HG03060 (cell line): ENCODE measurements at regions not wholly inside any gene's neighbourhood (a gene's known extent, or its start where the extent isn't known, plus 50 kb on each side); places are given as distances from the start of the nearest gene placed in this dataset.
A peak's percentile ranks its signal among the peaks of the same experiment; 100 is the strongest.

Source experiments
- ATAC-seq: cut with Tn5 transposase; IDR thresholded peaks from one replicate; pipeline ENCODE4 v1.9.1; 2021; ENCODE audit warnings: low read depth, moderate number of reproducible peaks; ENCODE audit not compliant: unreplicated experiment

DNA sequence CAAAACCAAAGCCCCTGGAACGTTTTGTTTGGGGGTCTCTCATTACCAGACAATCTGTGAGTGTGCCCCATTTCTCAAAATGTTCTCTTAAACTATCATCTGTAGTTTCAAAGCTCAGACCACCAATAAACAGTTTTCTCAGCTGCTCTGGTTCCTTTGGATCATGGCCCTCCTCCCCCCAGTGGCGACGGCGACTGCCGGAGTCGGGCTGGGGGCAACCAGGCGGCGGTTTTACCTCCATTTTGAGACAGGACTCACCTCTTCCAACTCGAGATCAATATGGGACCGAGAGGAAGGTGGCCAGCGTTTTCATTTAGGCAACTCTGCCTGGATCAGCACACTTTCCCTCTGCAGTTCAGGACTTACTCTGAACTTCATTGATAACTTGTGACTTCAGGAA is 141.5 kb upstream of the ZNF32 start:
- no peak for ATAC-seq

DNA sequence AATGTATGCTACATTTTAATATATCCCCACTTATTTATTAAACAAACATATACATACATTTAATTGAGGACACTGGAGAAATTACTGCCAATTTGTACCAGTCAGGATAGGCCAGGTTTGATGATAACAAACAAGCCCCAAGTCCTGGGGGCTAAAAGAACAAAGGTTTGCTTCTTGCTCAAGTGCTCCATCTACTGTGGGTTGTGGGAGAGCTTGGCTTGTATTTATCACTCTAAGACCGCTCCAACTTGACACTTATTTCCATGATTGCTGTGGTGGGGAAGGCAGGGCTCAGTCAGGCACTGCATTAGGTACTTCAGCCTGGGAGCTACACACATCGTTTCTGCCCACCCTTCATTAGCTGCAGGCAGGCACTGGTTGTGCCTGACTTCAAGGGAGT is 136.6 kb upstream of the ZNF32 start:
- no peak for ATAC-seq

- ATAC-seq, result no peak
These were observed 134.1 kb upstream of the ZNF32 start for GRCh38 chr10:43782814-43783213.

DNA sequence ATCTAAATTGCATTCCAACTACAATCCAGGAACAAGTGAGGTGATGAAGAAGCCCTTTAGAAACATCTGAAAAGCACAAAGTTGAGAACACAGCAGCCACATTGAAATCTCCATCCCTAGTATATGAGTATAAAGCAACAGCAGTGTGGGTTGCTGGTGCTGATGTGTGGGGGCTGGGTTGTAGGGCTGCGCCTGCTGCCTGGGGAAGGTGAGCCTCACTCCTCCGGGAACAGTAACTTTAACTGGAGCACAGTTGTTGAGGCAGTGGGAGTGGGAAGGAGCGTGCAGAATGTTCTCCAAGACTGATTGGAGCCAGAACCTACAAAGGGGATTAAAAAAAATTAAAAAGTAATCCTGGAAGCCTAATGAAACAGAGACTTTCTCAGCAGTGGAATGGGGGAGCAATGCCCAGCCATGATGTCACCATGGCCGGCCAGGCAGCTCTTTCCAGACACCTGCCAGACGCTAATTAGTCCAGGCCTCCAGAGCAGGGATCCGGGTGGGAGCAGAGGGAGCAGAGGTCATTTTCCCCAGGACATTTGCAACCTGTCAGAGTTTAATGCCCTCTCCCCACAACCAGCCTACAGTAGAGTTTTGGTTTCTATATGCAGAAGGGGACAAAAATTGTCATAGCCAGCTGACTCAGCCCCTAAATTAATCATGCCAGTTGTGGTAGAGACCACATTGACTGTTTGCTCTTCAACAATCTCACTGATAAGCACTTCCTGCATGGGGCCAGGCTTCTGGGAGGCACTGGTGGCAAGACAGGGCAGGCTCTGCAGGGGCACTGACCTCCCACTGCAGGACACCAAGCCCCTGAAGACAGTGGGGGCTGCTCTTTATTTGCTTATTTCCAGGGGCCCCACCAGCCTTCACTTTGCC is 133.0 kb upstream of the ZNF32 start:
- peak; percentile 70 for ATAC-seq

GRCh38 chr10:43778571-43778970 is 129.9 kb upstream of the ZNF32 start:
- no peak for ATAC-seq

DNA sequence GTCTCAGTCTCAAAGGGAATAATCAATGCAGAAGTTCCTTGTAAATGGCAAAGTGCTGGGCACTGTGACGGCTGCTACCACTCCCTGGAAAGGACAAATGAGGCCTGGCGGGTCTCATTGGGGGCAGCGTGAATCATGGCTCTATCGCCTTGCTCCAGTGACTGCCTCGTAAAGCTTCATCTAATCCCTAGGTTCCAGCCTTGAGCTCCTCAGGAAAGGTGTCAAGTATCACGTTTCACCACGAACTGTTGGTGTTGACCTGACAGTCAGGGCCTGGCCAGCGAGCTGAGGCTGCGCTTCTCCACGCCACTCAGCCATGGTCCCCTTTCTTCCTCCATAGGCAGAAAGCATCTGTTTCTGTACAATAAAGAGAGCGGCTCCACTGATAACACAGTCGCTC is 126.7 kb upstream of the ZNF32 start:
- no peak for ATAC-seq

DNA sequence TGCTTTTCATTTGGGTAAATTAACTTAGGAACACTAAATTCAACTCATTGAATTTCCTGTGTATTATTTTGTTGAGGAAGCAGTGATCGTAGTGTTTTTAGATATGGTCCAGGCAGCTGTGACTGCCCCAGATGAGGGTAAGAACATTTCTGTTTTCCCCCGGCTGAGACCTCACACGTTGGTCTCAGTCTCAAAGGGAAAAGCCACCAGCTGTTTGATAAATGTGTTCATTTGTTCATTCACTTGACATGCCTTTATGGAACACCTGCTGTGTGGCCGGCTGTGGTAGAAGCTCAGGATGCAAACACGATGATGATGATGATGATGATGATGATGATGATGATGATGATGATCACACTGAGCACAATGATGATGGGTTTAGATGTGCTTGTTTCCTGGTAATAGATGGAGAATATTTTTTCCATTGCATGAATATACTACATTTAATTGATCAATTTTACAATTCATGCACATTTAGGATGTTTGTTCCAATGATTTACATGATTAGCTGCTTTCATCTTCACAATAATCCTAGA is 125.6 kb upstream of the ZNF32 start:
- ATAC-seq, result no peak

GRCh38 chr10:43773736-43774135 is 125.1 kb upstream of the ZNF32 start:
- ATAC-seq, result no peak

DNA sequence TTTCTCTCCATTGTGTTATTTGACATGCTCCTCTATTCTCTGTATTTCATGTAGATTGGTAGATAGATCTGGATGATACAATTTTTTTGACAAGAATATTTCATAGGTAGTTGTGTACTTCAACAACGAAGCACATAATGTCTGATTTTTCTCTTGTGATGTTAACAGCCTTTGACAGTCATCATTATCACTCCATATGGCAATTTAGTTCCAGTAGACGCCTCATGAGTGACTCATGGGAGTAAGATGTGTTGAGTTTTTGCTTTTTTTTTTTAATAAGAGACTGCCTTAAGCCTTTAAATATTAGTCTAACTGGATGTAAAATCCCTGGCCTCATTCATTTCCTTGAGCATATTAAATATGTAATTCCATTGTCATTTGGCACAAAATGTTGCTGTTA is 123.5 kb upstream of the ZNF32 start:
- ATAC-seq, result no peak

- ATAC-seq, result no peak
These were observed 123.0 kb upstream of the ZNF32 start for GRCh38 chr10:43771675-43772074.

GRCh38 chr10:43765516-43765915 is 116.8 kb upstream of the ZNF32 start:
- ATAC-seq, result no peak

- no peak for ATAC-seq
These were observed 115.2 kb upstream of the ZNF32 start for GRCh38 chr10:43763846-43764245.

DNA sequence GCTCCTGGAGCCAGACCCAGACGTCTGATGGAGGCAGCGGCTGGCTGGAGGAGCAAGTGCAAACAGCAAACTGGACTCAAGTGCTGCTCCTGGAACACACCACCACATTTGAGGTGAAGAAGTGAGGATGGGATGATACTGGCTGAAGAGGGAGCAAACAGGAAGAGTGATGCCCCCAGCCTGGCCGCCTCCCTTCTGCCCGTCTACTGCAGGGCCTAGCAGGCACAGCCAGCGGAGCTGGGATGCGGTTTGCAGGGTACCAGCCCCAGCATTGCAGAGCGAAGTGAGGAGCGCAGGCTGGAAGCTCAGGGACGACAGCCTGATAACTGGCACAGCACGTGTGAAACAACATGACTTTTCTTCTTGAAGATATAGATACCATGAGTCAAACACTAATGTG is 111.8 kb upstream of the ZNF32 start:
- no peak for ATAC-seq

DNA sequence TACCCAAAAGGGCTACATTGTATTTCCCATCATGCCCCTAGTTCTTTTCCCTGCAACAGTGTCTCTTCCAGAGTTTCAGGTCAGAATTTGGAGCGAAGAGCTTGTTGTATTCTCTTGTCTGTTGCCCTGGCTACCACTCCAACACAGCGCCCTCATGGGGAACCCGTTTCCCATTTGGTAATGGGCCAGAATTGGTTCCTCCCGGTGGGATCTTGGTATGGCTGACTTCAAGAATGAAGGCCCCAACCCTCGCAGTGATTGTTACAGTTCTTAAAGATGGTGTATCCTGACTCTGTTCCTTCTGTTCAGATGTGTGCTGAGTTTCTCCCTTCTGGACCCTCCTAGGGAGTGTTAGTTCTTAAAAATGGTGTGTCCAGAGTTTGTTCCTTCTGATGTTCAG is 110.5 kb upstream of the ZNF32 start:
- ATAC-seq, result no peak

DNA sequence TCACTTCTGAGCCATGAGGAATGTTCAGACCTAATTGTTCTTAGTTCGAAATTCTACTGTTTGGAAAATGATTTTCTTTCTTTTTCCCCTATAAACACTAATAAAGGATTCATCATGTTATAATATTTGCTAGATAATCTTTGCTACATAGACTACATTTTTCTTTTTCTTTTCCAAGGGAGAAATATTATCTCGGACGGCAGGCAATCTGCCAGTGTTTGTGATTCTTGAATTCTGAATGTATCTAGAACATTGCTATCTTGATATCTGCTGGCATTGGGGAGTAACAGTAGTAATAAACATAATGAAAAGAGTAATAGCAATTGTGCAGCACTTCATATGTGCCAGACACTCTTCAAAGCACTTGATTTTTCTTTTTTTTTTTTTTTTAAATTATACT is 107.7 kb upstream of the ZNF32 start:
- ATAC-seq, result no peak

DNA sequence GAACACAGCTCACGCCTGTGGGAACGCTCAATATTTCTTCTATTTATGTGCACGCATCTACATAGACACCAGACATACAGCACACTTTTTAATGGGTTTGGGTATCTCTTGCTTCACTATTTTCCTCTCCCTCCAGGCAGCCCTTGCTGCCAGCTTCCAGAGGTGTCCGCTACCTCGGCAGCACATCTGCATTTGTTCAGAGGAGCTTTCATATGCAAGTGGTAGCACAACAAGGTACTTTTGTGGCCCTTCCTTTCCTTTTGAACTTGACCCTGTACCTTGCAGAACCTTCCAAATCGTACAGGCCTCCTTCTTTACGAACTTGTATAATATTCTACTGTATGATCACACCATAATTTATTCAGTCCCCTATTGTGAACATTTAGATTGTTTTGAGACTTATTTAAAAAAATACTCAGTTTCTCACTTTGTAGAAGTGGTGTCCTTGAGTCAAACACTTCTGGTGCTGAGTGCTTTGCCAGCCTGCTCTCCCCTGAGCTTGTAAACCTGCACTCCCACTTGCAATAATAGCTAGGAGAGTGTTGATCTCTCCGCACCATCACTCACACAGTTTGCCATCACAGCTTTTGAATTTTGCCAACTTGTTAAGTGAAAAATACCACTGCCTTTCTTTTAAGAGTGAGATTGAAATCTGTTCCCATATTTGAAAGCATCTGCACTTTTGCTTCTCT is 106.0 kb upstream of the ZNF32 start:
- ATAC-seq, result no peak

GRCh38 chr10:43753397-43754061 is 104.8 kb upstream of the ZNF32 start:
- no peak for ATAC-seq

DNA sequence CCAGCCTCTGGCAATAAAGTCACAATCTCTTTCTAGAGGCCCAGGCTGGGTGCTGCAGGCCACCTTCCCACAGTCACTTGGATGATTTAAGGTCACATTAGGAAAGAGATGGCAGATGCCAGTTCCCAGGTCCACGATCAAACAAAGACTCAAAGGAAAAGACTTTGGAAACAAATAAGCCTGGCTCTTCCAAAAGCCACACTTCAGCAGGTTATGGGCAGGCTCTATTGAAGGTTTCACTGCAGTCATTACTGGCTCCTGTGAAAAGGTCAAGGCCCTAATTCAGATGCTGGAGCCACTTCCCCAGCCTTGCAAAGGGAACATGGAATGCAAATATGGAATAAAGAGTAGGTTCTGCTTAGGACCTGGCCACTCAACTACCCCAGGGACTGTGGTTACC is 104.0 kb upstream of the ZNF32 start:
- ATAC-seq, result no peak

- no peak for ATAC-seq
These were observed 103.0 kb upstream of the ZNF32 start for GRCh38 chr10:43751646-43752045.

DNA sequence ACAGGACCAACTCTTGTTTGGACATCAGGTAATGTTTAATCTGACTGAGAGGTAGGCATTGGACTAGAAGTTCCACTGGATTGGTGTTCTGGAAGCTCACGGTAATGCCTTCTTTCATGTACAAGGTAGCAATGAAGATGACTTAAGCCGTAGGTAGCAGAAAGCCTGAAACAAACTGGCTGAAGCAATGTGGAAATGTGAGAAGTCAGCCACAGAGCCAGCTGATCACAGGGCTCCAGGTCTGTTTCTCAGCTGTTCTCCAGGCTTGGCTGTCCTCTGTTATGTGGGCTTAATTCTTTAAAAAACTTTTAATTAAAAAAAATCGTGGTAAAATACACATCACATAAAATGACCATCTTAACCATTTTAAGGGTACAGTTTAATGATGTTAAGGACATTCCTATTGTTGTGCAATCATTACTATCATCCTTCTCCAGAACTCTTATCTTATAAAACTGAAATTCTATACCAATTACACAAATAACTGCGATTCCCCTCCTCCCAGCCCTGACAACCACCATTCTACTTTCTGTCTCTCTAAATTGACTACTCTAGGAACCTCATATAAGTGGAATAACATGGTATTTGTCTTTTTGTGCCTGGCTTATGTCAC is 101.4 kb upstream of the ZNF32 start:
- no peak for ATAC-seq

DNA sequence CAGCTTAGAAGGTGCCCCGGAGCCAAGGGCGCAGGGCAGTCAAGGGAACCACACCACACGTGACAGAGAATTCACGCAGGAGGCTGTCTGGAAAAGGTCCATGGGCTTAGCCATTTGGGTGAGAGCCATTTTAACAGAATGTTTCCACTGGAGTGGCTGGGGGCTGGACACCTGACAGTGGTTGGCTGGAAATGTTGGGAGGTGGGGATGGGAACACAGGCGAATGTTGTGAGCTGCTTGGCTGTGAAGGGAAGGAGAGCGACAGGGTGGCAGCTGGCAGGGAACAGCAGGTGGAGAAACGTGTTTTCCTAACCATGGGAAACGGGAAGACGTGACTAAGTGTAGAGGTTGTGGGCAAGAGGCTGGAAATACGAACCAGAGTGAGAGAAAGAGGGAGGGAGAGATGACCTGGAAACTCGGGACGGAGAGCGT is 100.5 kb upstream of the ZNF32 start:
- ATAC-seq, result no peak
